H9 (cell line): ENCODE measurements at regions not wholly inside any gene's neighbourhood (a gene's known extent, or its start where the extent isn't known, plus 50 kb on each side); places are given as distances from the start of the nearest gene placed in this dataset.

ENCODE experiments used
- DNase-seq: peaks from one replicate; pipeline ENCODE4 v3.0.0-alpha.2; 2017
- H2AFZ ChIP-seq: one replicate; pipeline ENCODE4 v1.6.1; 2013; ENCODE audit warnings: mild to moderate bottlenecking, low read length, control low read depth, moderate library complexity
- H2AK5ac ChIP-seq: 2 replicates; pipeline ENCODE4 v1.6.1; 2013; ENCODE audit warnings: low read length, control low read depth, mixed read lengths; ENCODE audit not compliant: insufficient read length
- H2BK120ac ChIP-seq: one replicate; pipeline ENCODE4 v1.6.1; 2013; ENCODE audit warnings: low read depth, mild to moderate bottlenecking, low read length, control low read depth, inconsistent platforms; ENCODE audit not compliant: poor library complexity, severe bottlenecking
- H2BK12ac ChIP-seq: 2 replicates; pipeline ENCODE4 v1.6.1; 2013; ENCODE audit warnings: low read length, control low read depth, mixed read lengths, low read depth; ENCODE audit not compliant: insufficient read length
- H2BK15ac ChIP-seq: 2 replicates; pipeline ENCODE4 v1.6.1; 2013; ENCODE audit warnings: low read depth, low read length, control low read depth
- H2BK20ac ChIP-seq: one replicate; pipeline ENCODE4 v1.6.1; 2013; ENCODE audit warnings: low read depth, mild to moderate bottlenecking, low read length, control low read depth, inconsistent platforms; ENCODE audit not compliant: poor library complexity, severe bottlenecking
- H2BK5ac ChIP-seq: 2 replicates; pipeline ENCODE4 v1.6.1; 2013; ENCODE audit warnings: low read length, control low read depth, mixed read lengths; ENCODE audit not compliant: insufficient read length
- H3K14ac ChIP-seq: 2 replicates; pipeline ENCODE4 v1.6.1; 2013; ENCODE audit warnings: low read length, control low read depth; ENCODE audit not compliant: insufficient read depth
- H3K18ac ChIP-seq: 2 replicates; pipeline ENCODE4 v1.6.1; 2013; ENCODE audit warnings: low read depth, mild to moderate bottlenecking, mixed read lengths, low read length, control low read depth; ENCODE audit not compliant: insufficient read length
- H3K23ac ChIP-seq: 2 replicates; pipeline ENCODE4 v1.6.1; 2013; ENCODE audit warnings: low read length, control low read depth, mixed read lengths, low read depth; ENCODE audit not compliant: insufficient read length
- H3K23me2 ChIP-seq: 2 replicates; pipeline ENCODE4 v1.6.1; 2013; ENCODE audit warnings: low read depth, mild to moderate bottlenecking, mixed read lengths, low read length, control low read depth; ENCODE audit not compliant: insufficient read length, poor library complexity, severe bottlenecking
- H3K27ac ChIP-seq: 2 replicates; pipeline ENCODE4 v1.5.1; 2013; ENCODE audit warnings: low read length, control low read depth, mixed read lengths, low read depth; ENCODE audit not compliant: insufficient read length
- H3K27me3 ChIP-seq: 2 replicates; pipeline ENCODE4 v1.6.1; 2013; ENCODE audit warnings: low read length, control low read depth, inconsistent platforms; ENCODE audit not compliant: insufficient read depth
- H3K4ac ChIP-seq: 2 replicates; pipeline ENCODE4 v1.6.1; 2013; ENCODE audit warnings: low read depth, mild to moderate bottlenecking, control low read depth, inconsistent platforms, low read length, moderate library complexity
- H3K4me1 ChIP-seq: 2 replicates; pipeline ENCODE4 v1.6.1; 2013; ENCODE audit warnings: low read length, control low read depth, inconsistent platforms; ENCODE audit not compliant: insufficient read depth
- H3K4me2 ChIP-seq: 2 replicates; pipeline ENCODE4 v1.6.1; 2013; ENCODE audit warnings: low read length, control low read depth, mixed read lengths; ENCODE audit not compliant: insufficient read length, insufficient read depth
- H3K56ac ChIP-seq: 2 replicates; pipeline ENCODE4 v1.6.1; 2013; ENCODE audit warnings: low read depth, mild to moderate bottlenecking, mixed read lengths, low read length, control low read depth; ENCODE audit not compliant: insufficient read length
- H3K79me1 ChIP-seq: 2 replicates; pipeline ENCODE4 v1.6.1; 2013; ENCODE audit warnings: low read depth, mild to moderate bottlenecking, moderate library complexity, low read length, control low read depth, inconsistent platforms; ENCODE audit not compliant: insufficient read depth, poor library complexity, severe bottlenecking
- H3K79me2 ChIP-seq: 2 replicates; pipeline ENCODE4 v1.6.1; 2013; ENCODE audit warnings: low read length, control low read depth, inconsistent platforms; ENCODE audit not compliant: insufficient read depth
- H3K9ac ChIP-seq: 2 replicates; pipeline ENCODE4 v1.6.1; 2013; ENCODE audit warnings: low read length, control low read depth, mixed read lengths; ENCODE audit not compliant: insufficient read length; ENCODE audit errors: extremely low read depth
- H3K9me3 ChIP-seq: one replicate; pipeline ENCODE4 v1.6.1; 2013; ENCODE audit warnings: low read depth, low read length, inconsistent platforms; ENCODE audit not compliant: control insufficient read depth
- H3T11ph ChIP-seq: one replicate; pipeline ENCODE4 v1.6.1; 2013; ENCODE audit warnings: mild to moderate bottlenecking, low read length, control low read depth, inconsistent platforms
- H4K20me1 ChIP-seq: one replicate; pipeline ENCODE4 v1.6.1; 2013; ENCODE audit not compliant: control insufficient read depth, insufficient read length, insufficient read depth
- H4K5ac ChIP-seq: 2 replicates; pipeline ENCODE4 v1.6.1; 2013; ENCODE audit warnings: low read depth, mild to moderate bottlenecking, mixed read lengths, low read length, control low read depth; ENCODE audit not compliant: insufficient read length
- H4K8ac ChIP-seq: replicated peaks from 2 replicates; pipeline ENCODE4 v1.6.1; 2013; ENCODE audit warnings: low read length, control low read depth, mixed read lengths, low read depth; ENCODE audit not compliant: insufficient read length
- H4K91ac ChIP-seq: 2 replicates; pipeline ENCODE4 v1.6.1; 2013; ENCODE audit warnings: low read depth, mild to moderate bottlenecking, moderate library complexity, mixed read lengths, low read length, control low read depth; ENCODE audit not compliant: insufficient read length
- H3K27ac Mint-ChIP-seq, 3 experiments: 2 replicates in 2 of 3; 3 replicates in 1 of 3; pipeline ENCODE4 v1.8.0; 2020 to 2021; ENCODE audit warnings: mixed read lengths in 3 of 3, mild to moderate bottlenecking in 1 of 3, moderate library complexity in 1 of 3
- H3K27me3 Mint-ChIP-seq: 2 replicates; pipeline ENCODE4 v1.8.0; 2021; ENCODE audit warnings: low read depth, mild to moderate bottlenecking, moderate library complexity, mixed read lengths
- H3K36me3 Mint-ChIP-seq, 3 experiments: 2 replicates in 2 of 3; 3 replicates in 1 of 3; pipeline ENCODE4 v1.8.0; 2020 to 2021; ENCODE audit warnings: low read depth in 3 of 3, mixed read lengths in 3 of 3; ENCODE audit not compliant: insufficient read depth in 1 of 3
- H3K4me1 Mint-ChIP-seq, 2 experiments: 2 replicates each; pipeline ENCODE4 v1.8.0; 2020; ENCODE audit warnings: mixed read lengths in 2 of 2
- H3K4me3 Mint-ChIP-seq, 2 experiments: 2 replicates in 1 of 2; 3 replicates in 1 of 2; pipeline ENCODE4 v1.8.0; 2020 to 2021; ENCODE audit warnings: mild to moderate bottlenecking in 2 of 2, mixed read lengths in 2 of 2, moderate library complexity in 1 of 2
- H3K9me3 Mint-ChIP-seq, 2 experiments: 2 replicates in 1 of 2; 3 replicates in 1 of 2; pipeline ENCODE4 v1.8.0; 2020; ENCODE audit warnings: mild to moderate bottlenecking in 2 of 2, mixed read lengths in 2 of 2, moderate library complexity in 1 of 2
- WGBS: extraction: QIAGEN DNeasy Blood & Tissue Kit; methylation state at CpG from one replicate; pipeline ENCODE4 v1.1.7; 2013; ENCODE audit warnings: missing lambda C conversion rate, low lambda C conversion rate, mixed read lengths; ENCODE audit not compliant: insufficient read length; ENCODE audit errors: extremely low coverage; 5-methylcytosine and 5-hydroxymethylcytosine counted together
- TF ChIP-seq, protein P1 (sequence below): fragments of 200-600 bp; sonication (generic); conservative IDR thresholded peaks from 3 replicates; pipeline ENCODE4 v1.8.0; 2021; ENCODE audit warnings: antibody characterized with exemption, mild to moderate bottlenecking

DNA sequence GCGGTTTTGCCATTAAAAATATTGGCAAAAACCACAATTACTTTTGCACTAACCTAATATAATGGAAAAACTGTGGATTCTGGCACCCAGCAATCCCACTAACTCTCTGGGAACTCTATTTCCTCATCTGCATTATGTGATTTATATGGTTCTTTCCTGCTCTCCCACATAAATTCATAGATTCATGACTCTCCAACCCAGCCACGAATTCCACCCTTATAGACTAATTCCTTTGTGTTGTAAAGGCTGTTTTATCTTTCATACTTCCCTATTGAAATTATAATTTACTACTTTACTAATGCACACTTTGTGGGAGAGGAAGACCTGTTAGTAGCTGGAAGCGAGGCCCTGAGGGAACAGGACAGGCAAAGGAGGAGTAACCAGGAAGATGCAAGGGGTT lies 88.4 kb upstream of the GNAO1 start:
- Histone ChIP-seq H3K23me2 (no peaks in the 10 kb centered on the region), H2AK5ac (no peak overlapping the region), H2BK5ac (no peak overlapping the region), H2BK120ac (no peak overlapping the region), H2BK15ac (no peak overlapping the region), H4K20me1 (no peaks in the 10 kb centered on the region), H3K27me3 (no peaks in the 10 kb centered on the region), H3K79me2 (no peaks in the 10 kb centered on the region), H4K5ac (no peak overlapping the region), H2BK12ac (no peak overlapping the region), H3T11ph (no peak overlapping the region), H2BK20ac (no peak overlapping the region), H3K23ac (no peak overlapping the region), H3K4me1 (no peaks in the 10 kb centered on the region), H3K56ac (no peak overlapping the region), H3K9me3 (no peaks in the 10 kb centered on the region), H4K91ac (no peak overlapping the region), H3K79me1 (no peaks in the 10 kb centered on the region), H3K4ac (no peak overlapping the region), H2AFZ (no peak overlapping the region), H3K4me2 (no peak overlapping the region), H4K8ac (no peak overlapping the region), H3K9ac (no peak overlapping the region), H3K27ac (no peak overlapping the region), H3K18ac (no peak overlapping the region), H3K14ac (no peak overlapping the region)
- H3K4me3 Mint-ChIP-seq: no peak overlapping the region
- no peak overlapping the region; a peak in 1 of 7 replicates for H3K27ac Mint-ChIP-seq
- H3K27me3 Mint-ChIP-seq: peaks cover 6% of the 10 kb centered on the region
- H3K4me1 Mint-ChIP-seq: peaks cover 14 to 16% of the 10 kb centered on the region in 2 experiments
- H3K36me3 Mint-ChIP-seq: no peaks in the 10 kb centered on the region
- H3K9me3 Mint-ChIP-seq: no peaks in the 10 kb centered on the region; a peak in 1 of 5 replicates
- no CpG with 5 or more reads among the region's 3 CpGs for WGBS
- TF ChIP-seq, protein P1, sequence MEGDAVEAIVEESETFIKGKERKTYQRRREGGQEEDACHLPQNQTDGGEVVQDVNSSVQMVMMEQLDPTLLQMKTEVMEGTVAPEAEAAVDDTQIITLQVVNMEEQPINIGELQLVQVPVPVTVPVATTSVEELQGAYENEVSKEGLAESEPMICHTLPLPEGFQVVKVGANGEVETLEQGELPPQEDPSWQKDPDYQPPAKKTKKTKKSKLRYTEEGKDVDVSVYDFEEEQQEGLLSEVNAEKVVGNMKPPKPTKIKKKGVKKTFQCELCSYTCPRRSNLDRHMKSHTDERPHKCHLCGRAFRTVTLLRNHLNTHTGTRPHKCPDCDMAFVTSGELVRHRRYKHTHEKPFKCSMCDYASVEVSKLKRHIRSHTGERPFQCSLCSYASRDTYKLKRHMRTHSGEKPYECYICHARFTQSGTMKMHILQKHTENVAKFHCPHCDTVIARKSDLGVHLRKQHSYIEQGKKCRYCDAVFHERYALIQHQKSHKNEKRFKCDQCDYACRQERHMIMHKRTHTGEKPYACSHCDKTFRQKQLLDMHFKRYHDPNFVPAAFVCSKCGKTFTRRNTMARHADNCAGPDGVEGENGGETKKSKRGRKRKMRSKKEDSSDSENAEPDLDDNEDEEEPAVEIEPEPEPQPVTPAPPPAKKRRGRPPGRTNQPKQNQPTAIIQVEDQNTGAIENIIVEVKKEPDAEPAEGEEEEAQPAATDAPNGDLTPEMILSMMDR: no peak
- DNase-seq: no peak
